ENCODE measurements at regions not wholly inside any gene's neighbourhood (a gene's known extent, or its start where the extent isn't known, plus 50 kb on each side); places are given as distances from the start of the nearest gene placed in this dataset.
A peak's percentile ranks its signal among the peaks of the same experiment; 100 is the strongest.

DNA sequence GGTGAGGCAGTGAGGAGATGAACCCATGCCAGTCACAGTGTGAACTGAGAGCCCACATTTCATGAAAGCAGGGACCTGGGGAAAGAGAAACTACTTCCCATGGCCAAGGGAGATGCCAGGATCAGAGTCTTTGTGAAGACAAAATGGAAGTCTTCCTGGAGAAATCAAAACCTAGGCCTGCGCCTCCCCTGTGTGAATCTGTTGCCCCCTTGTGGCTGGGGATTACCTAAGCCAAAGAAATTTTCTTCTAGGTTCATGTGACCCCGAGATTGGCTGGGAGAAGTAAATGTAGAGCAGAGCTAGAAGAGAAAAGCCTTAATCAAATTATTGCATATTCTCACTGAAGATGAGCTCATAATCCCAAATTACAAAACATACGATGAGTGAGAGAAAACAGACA lies 1075.3 kb downstream of the TBC1D22A start:
- no peak for DNase-seq (ENCODE audit: extremely low read depth, low read depth)

DNA sequence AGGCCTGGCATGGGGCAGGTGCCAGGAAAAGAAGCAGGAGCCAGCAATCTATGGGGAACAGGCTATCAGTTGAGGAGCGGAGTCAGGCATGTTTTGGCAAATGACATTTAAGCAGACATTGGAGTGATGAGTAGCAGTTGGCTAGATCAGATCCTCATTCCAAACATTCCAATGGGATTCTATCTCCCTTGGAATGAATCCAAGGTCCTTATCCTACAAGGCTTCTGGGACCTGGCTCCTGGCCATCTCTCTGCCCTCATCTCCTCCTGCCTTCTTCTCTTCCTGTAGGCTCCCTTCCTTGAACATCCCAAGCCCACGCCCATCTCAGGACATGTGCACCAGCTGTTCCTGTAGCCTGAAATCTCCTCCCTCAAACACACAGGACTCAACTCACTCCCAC lies 1074.5 kb downstream of the TBC1D22A start:
- TF ChIP-seq, protein P1, sequence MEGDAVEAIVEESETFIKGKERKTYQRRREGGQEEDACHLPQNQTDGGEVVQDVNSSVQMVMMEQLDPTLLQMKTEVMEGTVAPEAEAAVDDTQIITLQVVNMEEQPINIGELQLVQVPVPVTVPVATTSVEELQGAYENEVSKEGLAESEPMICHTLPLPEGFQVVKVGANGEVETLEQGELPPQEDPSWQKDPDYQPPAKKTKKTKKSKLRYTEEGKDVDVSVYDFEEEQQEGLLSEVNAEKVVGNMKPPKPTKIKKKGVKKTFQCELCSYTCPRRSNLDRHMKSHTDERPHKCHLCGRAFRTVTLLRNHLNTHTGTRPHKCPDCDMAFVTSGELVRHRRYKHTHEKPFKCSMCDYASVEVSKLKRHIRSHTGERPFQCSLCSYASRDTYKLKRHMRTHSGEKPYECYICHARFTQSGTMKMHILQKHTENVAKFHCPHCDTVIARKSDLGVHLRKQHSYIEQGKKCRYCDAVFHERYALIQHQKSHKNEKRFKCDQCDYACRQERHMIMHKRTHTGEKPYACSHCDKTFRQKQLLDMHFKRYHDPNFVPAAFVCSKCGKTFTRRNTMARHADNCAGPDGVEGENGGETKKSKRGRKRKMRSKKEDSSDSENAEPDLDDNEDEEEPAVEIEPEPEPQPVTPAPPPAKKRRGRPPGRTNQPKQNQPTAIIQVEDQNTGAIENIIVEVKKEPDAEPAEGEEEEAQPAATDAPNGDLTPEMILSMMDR (IDR thresholded peaks at IDR 0.05; ENCODE audit: low read depth, low read length) = no peak

More for the DNA sequence above, 1075.3 kb downstream of the TBC1D22A start:
- TF ChIP-seq, protein P1 (IDR thresholded peaks at IDR 0.05; ENCODE audit: low read depth, low read length) = peak; percentile 18

DNA sequence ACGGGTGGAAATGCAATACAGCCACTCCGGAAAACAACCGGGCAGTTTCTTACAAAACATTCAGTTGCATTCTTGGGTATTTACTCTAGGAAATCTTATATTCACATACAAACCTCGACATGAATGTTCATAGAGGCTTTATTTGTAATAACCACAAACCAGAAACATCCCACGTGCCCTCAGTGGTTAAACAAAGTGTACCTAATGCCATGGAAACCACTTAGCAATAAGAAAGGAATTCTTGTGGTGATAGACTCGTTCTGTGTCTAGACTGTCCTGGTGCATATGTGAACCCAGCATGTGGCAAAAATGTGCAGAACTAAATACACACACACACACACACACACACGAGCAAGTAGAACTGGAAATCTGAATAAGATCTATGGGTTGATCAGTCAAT lies 1073.3 kb downstream of the TBC1D22A start:
- TF ChIP-seq, protein P1 (IDR thresholded peaks at IDR 0.05; ENCODE audit: low read depth, low read length) = no peak
- peak; percentile 80 for DNase-seq (ENCODE audit: extremely low read depth, low read depth)

More for the DNA sequence above, 1074.5 kb downstream of the TBC1D22A start:
- no peak for DNase-seq (ENCODE audit: extremely low read depth, low read depth)

DNA sequence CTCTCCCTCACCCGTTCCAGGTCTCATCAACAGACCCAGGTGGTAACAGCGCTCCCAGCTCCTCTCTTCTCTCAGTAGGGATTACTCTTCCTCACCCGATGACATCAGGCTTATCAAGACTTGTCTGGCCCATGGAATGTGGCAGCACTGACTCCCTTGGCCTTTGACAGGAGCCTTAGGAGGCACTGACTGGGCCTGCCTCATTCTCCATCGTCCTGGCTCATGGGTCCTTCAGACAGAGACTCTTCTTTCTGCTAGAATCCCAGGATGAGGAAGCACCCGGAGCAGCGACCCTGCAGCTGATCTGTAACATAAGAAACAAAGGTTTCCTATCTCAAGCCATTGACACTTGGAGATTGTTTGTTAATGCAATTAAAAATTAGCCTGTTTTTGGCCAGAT lies 1063.6 kb downstream of the TBC1D22A start:
- TF ChIP-seq, protein P1 (IDR thresholded peaks at IDR 0.05; ENCODE audit: low read depth, low read length) = no peak
- no peak for DNase-seq (ENCODE audit: extremely low read depth, low read depth)

DNA sequence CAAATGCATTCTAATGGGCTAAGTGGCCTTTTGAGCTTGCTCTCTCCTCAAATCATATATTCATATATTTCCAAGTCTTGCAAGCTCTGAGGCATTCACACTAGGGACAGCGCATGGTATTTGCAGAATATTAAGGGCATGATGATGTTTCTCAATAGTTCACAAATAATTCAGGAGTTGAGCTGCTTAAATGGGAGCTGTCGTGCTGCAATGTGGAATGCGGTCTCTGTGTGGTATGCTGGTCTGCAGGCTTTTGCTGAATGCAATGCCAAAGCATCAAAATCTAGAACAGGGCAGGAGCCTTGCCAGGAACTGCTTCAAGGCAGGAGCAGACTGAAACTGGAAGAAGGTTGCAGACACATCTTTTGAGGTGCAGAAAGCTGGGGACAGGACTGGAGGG lies 1060.0 kb downstream of the TBC1D22A start:
- no peak for DNase-seq (ENCODE audit: extremely low read depth, low read depth)
- TF ChIP-seq, protein P1 (IDR thresholded peaks at IDR 0.05; ENCODE audit: low read depth, low read length) = no peak

DNA sequence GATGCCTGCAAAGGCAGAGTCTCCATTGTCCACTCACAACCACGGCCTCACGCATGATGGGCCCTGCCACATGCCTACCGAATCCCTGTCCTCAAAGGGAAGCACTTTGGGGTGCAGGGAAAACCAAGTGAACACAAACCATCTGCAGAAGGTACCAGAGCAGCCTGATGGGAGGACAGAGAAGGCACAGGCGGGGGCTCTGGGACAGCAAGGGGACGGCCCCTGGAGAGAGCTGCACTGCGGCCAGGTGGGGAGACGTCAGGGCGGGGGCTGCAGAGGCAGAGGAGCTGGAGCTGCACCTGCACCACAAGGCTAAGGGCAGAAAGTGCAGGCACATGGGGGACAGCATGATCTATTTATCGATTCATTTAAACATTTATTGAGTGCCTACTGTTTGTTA lies 1056.0 kb downstream of the TBC1D22A start:
- TF ChIP-seq, protein P1 (IDR thresholded peaks at IDR 0.05; ENCODE audit: low read depth, low read length) = no peak
- no peak for DNase-seq (ENCODE audit: extremely low read depth, low read depth)

DNA sequence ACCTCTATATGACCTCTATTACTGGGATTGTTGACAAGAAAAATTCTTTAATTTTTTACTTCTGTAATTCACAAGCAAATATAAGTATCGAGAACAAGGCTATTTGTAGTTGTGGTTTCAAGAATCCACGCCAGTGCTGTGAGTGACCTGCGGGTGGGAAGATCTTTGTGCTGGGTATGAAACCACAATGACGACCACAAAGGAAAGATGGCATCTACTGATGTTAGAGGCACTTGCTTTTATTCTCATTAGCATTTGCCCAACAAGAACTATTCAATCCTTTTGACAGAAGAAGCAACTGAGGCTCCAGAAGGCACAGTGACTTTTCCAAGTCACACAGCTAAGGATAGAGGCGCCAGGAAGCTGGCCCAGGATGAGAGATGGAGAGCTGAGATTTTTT lies 1054.9 kb downstream of the TBC1D22A start:
- DNase-seq (ENCODE audit: extremely low read depth, low read depth) = no peak
- TF ChIP-seq, protein P1 (IDR thresholded peaks at IDR 0.05; ENCODE audit: low read depth, low read length) = no peak
